HG02588 (cell line): ENCODE measurements at regions not wholly inside any gene's neighbourhood (a gene's known extent, or its start where the extent isn't known, plus 50 kb on each side); places are given as distances from the start of the nearest gene placed in this dataset.

ENCODE experiments used
- ATAC-seq: cut with Tn5 transposase; IDR thresholded peaks from one replicate; pipeline ENCODE4 v1.9.1; 2021; ENCODE audit warnings: mild to moderate bottlenecking, moderate library complexity; ENCODE audit not compliant: unreplicated experiment

DNA sequence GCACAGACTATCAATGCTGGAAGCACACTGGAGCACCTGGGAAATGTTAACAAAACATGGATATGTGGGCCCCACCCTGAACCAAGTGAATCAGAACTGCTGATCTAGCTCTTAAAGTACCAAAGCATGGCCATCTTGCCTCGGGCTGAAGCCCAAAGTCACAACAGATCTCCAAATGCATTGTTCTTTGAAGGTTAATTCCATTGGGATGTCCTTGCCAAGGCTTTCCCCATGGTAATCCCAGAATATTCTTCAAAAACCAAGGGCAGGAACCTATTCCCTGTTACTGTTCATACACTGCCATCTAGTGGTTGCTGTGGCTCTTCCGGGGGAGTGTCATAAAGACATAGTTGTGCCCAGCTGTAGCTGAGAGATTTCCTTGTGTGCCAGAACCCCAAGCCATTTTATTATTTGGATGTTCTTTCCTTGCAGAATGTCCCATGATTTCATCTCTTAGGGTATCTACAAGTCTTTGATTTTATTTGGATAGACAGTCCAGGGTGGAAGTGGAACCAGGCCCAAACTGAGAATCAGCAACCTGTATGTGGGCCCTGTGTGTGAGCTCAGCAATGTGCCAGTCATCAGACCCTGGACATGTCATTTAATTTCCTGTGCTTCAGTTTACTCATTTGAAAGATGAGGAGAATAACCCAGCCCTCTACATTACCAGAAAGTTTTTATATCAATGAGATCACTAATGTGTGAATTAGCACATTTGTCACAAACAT is 290.0 kb downstream of the ACTL7B start:
- peak; percentile 57 for ATAC-seq

DNA sequence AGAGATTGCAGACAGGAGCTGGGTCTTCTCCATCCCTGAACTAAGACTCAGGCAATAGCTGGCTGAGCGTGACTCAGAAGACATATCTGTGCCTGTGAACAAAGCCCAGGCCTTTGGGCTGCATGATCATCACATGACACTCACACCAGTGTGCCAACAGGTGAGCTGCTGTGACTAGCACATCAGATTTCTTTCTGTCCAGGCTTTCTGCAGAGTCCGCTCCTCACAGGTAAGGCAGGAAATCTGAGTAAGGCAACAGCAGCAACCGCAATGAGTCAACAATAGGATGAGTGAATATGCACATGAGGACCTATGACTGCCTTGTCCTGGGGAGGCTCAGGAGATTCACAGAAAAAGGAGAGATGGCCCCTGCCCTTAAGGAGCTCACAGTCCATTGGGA is 293.6 kb downstream of the ACTL7B start:
- ATAC-seq = no peak

DNA sequence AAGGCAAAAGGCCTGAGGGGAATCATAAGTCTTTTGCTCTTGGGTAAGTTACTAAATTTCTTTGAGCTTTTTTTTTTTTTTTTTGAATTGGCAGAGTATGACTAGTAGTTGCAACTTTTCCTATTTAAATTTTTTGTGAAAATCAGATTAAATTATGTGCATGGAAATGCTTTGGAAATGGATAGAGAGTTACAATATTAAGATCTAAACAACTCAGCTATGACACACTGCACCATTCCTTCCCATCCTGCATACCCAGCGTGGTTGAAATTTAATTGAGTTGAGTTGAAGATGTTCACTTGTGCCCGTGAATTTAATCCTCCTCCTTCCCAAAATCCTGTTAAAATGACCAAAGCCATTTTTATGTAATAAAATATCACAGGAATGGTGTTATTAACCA is 296.4 kb downstream of the ACTL7B start:
- ATAC-seq = no peak

DNA sequence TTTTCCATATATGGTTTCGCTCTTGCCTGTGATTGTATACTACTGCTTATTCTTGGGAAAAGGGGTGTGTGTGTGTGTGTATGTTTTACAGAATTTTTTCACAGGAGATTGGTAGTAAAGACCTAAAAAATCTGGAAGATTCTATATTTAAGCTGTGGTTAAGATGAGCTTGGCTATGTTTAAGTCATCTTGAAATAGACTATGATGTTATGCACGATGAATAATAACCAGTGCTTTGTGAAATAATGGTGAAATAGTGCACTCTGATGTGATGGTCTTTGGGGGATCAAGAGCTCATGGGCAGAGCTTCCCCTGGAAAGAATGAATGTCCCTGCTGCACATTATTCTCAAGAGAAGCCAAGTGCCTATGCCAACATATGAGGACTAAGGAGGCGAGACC is 301.0 kb downstream of the ACTL7B start:
- ATAC-seq = no peak

DNA sequence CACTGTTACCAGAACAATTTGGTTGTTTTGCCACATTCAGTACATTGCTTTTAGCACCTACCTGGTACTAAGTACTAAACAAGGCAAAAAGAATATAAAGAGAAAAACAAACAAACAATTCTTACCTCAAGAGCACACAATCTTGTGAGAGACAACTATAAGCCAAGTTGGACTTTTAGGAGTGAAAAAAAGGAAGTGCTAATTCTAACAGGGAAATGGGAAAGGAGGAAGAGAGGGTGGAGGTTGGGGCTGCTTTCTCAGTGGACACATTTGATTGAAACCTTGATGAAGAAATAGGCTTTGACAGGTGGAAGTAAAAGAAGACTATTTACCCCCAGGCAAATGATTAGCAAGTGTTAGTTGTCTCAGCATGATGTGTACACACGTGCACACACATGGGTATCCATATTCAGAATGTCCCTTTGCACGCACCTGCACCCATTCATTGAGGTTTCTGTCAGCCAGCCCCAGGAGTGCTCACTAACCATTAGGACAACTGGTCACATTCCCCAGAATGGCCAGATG is 302.6 kb downstream of the ACTL7B start:
- no peak for ATAC-seq

DNA sequence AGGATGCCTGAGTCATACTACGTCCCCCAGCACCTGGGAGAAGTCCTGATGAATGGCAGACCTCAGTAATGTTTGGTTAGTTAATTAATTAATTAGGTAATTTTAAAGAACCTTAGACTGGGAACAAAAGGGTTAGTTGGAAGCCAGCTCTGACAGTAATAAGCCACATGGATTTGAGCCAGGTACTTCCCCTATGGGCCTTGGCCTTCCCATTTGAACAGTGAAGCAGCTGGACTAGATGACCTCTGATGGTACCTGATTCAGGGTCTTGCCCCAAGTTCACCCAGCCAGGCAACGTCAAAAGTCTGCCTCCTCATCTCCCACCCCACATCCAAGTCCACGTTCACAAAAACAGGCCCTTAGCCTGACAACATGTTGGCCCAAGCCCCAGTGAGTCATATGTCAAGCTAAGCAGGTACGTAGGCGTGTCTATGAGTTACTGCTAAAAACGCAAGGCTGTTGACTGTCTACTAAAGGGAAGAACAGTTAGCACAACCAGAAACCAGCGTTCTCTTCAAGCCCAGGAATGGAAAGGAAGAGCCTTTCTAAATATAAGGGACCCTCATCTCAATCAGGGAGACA is 303.2 kb downstream of the ACTL7B start:
- ATAC-seq = no peak

DNA sequence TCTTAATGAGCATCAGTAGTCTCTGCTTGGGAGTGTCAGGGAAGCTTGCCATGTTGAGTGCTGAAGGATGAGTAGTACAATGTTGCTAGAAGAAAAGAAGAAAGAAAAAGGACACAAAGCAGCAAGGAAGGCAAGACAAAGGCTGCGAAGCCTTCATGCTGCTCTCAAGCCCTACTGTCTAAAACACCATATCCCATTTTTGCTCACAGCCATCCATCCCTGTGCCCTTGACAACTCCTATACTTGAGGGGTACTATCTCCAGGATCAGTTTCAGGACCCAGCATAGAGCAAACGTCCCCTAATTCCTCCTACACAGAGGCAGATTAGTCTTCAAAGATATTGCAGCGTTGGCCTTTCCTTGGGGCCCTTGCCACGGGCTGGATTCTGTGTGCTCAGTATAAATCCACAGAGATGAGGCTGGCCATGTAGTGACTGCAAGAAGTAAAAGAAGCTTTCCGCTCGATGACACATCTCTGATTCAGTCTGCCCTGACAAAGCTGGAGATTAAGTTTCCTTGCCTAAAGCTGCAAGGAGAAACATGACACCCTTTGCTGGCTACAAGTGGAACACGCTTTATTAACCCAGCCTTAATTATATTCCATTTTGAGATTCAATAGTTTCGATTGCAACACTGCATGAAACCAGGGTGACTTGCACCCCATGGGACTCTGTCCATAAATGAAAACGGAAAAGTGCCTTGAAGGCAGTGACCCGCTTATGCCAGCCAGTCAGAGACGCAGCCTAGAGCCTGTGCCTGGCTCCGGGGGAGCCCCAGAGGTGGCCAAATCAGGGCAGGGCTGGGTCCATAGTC is 304.6 kb downstream of the ACTL7B start:
- ATAC-seq = no peak

DNA sequence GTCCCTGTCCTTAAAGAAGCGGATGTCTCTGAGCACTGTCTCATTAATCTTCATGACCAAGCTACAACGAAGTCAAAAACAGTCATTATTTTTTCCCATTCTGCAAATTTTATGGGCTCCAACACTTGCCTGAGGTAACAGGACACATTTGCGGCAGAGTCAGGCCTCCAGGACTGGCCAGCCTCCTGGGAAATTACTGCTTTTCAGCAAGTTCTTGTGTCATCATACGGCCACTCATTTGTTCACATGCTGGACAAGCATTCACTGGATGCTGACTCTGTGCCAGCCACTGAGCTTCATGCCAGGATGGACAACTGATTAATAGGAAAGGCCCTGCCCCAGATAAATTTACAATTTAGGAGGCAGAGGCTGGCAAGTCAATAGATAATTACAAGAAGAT is 305.7 kb downstream of the ACTL7B start:
- no peak for ATAC-seq

DNA sequence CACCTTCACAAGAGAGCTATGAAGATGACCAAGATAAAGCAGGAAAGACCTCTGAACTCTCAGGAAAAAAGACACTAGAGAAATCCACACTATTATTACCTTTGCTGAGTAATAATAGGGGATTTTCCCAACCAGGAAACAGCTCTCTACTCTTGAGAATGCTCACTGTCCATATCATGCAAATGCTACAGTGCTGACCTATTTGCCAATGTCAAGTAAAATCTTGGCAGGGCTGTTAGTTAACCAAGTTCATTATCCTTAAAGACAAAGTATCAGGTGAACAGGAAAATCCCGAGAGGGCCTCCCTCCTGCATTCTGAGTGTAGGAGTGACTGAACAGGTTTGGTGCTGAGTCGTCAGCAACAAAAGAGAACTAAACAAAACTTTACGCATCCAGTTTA is 306.6 kb downstream of the ACTL7B start:
- ATAC-seq = no peak

DNA sequence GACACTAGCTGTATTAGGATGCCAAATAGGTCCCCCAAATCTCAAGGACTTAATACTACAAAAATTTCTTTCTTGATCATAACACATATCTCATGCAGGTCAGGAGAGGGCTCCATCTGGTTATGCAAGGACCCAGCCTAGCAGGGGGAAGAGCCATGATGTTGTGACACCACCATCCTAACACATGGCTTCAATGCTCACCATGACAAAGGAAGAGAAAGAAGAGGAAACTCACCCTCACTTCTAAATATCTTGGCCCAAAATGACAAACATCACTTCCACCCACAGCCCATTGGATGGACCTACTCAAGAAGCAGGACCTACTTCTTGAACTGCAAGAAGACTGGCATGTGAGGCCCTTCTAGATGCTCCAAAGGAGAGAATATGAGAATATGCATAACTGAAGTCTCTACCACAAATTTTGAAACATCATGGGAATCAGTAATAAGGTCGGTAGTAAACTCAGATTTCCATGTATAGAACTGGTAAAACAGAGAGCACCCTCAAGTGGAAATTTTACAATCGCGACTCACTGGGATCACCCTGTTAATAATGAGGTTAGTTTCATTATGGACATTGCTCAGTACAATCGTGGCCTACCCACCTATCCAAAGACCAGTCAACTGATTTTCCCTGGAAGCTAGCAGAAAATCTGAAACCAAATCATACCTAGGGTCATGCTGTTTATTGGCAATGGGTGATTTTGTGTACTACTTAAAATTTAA is 308.2 kb downstream of the ACTL7B start:
- no peak for ATAC-seq

DNA sequence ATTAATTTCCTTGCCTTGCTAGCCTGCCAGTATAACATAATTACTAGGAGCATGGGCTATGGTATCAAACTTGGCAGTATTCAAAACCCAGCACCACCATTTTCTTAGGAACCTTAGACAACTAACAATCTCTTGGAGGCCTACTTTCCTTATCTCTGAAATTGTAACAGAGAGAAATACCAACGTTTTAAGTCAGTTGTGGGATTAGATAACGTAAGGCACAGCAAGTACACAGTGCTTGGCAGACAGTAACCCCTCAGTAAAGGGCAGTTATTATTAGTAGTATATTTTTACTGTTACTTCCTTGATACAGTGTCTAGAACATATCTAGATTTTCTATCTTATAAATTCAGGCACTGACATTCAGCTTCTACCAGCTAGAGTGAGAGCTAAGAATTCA is 309.6 kb downstream of the ACTL7B start:
- ATAC-seq = no peak

DNA sequence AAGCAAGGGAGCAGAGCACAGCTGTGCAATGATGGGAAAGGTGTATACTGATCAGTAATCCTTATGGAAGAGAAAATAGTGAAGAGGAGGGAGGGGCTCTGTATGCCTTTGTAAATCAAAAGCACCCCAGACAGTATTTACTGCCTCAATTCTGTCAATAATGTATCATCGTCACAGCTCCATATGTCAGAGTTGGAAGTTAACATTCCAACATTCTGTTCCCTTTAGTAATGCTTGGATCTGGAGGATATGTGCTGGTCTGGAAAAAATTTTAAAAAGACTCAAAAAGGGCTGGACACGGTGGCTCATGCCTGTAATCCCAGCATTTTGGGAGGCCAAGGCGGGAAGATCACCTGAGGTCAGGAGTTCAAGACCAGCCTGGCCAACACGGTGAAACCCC is 310.4 kb downstream of the ACTL7B start:
- ATAC-seq = no peak

DNA sequence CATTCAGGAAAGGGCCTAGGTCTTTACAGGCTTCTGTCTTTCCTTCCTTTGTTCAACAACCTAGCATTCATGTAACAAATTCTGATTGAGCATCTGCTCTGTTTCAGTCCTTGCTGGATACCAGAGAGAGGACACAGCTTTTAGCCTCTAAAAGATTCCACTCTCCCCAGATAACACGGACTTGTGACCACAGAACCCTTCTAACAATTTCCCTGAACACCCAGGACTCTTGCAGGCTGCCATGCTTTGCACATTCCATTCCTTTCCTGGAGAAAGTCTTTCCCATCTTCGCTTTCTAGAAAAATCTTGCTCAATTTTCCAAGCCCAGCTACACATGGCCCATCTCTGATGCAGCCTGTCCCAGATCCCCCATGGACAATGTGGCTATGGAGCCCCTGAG is 310.9 kb downstream of the ACTL7B start:
- ATAC-seq = no peak

DNA sequence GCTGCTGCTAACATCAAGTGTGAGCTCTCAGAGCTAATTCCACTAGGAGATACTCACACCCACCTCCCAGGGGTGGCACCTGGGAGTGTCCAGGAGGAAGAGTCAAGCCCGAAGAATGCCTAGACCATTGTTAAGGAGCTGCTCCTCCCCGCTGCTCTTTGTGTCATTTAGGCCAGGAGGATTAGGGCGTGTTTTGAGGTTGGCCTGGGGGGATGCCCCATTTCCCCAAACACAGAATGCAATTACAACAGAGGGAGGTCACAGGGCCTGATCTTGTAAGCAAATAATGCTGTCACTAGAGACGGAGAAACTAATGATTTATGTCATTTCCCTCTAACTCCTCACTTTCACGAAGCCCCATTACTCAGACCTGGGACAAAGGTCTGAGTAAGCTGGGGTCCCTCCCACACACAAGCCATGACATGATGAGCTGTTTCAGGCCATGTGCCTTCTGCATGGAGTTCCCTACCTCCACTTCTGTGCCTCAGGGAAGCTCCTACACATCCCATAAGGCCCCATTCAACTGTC is 312.5 kb downstream of the ACTL7B start:
- ATAC-seq = no peak

DNA sequence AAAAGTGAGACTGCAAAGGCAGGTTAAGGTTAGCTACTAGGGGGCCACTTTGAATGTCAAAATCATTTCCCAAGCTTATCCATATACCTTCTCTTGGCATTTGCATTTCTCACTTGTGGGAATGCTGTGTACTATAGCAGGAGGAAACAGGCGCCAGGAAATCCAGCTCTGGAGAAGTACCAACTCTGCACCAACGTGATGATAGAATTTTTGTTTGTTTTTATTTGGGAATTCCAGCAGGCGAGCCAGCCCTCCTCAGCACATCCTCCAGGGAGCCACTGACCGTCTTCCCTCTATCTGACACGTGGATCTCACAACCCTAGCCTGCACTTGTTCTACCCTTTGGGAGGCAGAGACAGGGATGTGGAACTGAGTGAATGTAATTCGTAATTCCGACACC is 318.0 kb downstream of the ACTL7B start:
- ATAC-seq = no peak

DNA sequence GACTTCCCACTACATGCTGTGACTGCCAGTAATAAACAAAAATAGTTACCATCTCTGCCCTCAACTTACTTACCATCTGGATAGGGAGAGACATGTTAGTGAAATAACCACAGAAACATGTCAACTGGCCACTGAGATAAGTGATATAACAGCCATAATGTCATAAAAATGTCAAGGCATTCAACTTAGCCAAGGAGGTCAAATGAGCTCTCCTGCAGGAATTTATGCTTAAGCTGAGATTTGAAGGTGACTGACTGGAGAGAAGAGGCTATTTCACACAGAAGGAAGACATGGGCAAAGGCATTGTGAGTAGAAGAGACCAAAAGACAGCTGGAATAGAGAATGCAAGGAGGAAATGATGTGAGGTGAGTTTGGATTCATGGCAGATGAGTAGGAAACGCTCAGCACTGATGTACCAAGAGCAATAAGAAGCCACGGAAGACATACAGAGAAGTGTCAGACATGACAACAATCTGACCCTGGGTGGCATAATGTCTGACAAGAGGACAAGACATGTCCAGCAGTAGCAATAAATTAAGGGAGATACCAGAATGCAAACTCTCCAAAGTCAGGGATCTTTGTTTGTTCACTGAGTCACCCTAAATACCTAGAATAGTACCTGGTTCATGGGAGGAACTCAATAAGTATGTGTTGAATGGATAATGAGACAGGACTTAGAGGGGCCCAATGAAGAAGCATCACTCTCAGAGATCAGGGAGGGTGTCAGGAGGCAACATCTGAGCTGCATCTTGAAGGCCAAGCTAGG is 318.8 kb downstream of the ACTL7B start:
- no peak for ATAC-seq

DNA sequence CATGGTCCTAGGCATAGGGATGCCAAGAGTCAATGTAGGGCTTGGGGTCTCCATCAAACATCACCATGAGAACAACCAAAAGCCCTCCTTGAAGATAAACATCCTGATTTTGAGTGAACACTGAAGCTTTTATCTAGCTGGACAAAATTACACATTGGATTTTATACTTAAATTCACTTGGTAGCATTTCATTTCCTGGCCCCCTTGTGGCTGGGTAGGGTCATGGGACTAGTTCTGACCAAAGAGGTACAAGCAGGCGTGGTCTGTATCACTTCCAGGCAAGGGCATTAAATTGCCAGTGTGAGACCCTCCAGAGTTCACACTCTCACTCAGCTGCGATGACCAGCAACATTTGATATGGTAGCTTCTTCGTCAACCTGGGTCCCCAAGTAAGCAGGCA is 320.3 kb downstream of the ACTL7B start:
- ATAC-seq = no peak

DNA sequence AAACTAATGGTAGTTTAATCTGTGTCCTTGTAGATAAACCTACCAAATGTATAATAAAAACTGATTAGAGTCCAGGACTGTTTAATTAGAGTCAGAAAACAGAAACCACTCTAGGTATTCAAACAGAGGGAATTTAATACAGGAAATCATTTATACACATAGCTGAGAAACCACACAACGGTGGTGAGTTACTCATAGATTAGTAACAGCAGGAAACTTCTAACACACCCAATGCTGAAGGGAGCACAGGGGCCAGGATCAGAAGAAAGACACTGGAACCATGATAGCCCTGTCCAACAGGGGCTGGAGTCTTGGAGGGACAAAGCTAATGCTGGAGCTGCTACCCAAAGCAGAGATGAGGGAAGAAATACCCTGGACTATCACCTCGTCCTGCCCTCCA is 321.0 kb downstream of the ACTL7B start:
- no peak for ATAC-seq

DNA sequence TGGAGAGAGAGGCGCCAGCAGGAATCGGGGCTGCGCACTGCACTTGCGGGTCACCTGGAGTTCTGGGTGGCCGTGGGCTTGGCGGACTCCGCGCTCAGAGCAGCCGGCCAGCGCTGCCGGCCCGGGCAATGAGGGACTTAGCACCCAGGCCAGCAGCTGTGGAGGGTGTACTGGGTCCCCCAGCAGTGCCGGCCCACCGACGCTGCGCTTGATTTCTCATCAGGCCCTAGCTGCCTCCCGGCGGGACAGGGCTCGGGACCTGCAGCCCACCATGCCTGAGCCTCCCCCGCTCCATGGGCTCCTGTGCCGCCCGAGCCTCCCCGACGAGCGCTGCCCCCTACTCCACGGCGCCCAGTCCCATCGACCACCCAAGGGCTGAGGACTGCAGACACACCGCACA is 325.6 kb downstream of the ACTL7B start:
- ATAC-seq = no peak

DNA sequence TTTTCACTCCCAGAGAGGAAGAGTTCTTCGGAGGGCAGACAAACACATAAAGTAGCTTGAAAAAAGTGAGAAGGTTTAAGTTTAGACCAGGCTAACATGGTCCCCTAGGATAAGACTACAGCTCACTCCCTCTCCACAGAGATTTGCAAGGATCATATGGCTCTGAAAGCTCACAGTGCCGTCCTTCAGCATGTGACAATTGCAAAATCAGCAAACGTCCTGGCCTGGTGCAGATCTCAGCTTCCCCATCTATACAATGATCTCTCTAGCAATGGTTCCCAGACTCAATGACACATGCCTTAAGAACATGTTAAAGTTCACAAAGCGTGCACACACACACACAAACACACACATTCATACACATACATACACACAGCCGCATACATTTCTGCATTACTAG is 327.6 kb downstream of the ACTL7B start:
- ATAC-seq = no peak
